Stimulated activated CD4-positive, alpha-beta T cell treated with anti-CD3 and anti-CD28 coated beads, Interleukin-4, amount 100 ng/mL, for 24 hours (primary cell): ENCODE measurements at regions not wholly inside any gene's neighbourhood (a gene's known extent, or its start where the extent isn't known, plus 50 kb on each side); places are given as distances from the start of the nearest gene placed in this dataset.

Source experiments
- DNase-seq: peaks from one replicate; pipeline ENCODE4 v3.0.0-alpha.2; 2020

- no peak for DNase-seq
Measured at GRCh38 chr1:112231331-112231730, 164.7 kb upstream of the CTTNBP2NL start.

GRCh38 chr1:112232848-112233247, 163.2 kb upstream of the CTTNBP2NL start:
- no peak for DNase-seq

GRCh38 chr1:112234710-112235109, 161.3 kb upstream of the CTTNBP2NL start:
- DNase-seq: no peak

GRCh38 chr1:112237983-112238545, 157.9 kb upstream of the CTTNBP2NL start:
- no peak for DNase-seq

GRCh38 chr1:112239683-112240330, 156.2 kb upstream of the CTTNBP2NL start:
- no peak for DNase-seq

GRCh38 chr1:112242470-112242869, 153.5 kb upstream of the CTTNBP2NL start:
- no peak for DNase-seq

GRCh38 chr1:112244131-112244530, 151.9 kb upstream of the CTTNBP2NL start:
- DNase-seq: no peak

- DNase-seq: no peak
Measured at GRCh38 chr1:112245114-112245513, 150.9 kb upstream of the CTTNBP2NL start.

- DNase-seq: no peak
Measured at GRCh38 chr1:112247036-112247597, 148.9 kb upstream of the CTTNBP2NL start.

- no peak for DNase-seq
Measured at GRCh38 chr1:112247961-112248360, 148.1 kb upstream of the CTTNBP2NL start.

- no peak for DNase-seq
Measured at GRCh38 chr1:112250892-112251291, 145.1 kb upstream of the CTTNBP2NL start.

GRCh38 chr1:112251766-112252506, 144.1 kb upstream of the CTTNBP2NL start:
- DNase-seq: no peak

- DNase-seq: no peak
Measured at GRCh38 chr1:112253366-112253765, 142.6 kb upstream of the CTTNBP2NL start.

- no peak for DNase-seq
Measured at GRCh38 chr1:112255080-112255479, 140.9 kb upstream of the CTTNBP2NL start.

GRCh38 chr1:112256411-112256810, 139.6 kb upstream of the CTTNBP2NL start:
- no peak for DNase-seq

GRCh38 chr1:112257043-112257835, 138.8 kb upstream of the CTTNBP2NL start:
- no peak for DNase-seq

- DNase-seq: no peak
Measured at GRCh38 chr1:112260699-112261098, 135.3 kb upstream of the CTTNBP2NL start.

GRCh38 chr1:112262316-112262715, 133.7 kb upstream of the CTTNBP2NL start:
- no peak for DNase-seq

- DNase-seq: no peak
Measured at GRCh38 chr1:112263042-112263441, 133.0 kb upstream of the CTTNBP2NL start.

GRCh38 chr1:112263453-112263852, 132.6 kb upstream of the CTTNBP2NL start:
- DNase-seq: no peak

GRCh38 chr1:112264010-112264409, 132.0 kb upstream of the CTTNBP2NL start:
- no peak for DNase-seq

GRCh38 chr1:112264553-112264952, 131.5 kb upstream of the CTTNBP2NL start:
- DNase-seq: no peak

- no peak for DNase-seq
Measured at GRCh38 chr1:112265931-112266330, 130.1 kb upstream of the CTTNBP2NL start.
